Stomach (tissue), 4 donors: ENCODE measurements at regions not wholly inside any gene's neighbourhood (a gene's known extent, or its start where the extent isn't known, plus 50 kb on each side); places are given as distances from the start of the nearest gene placed in this dataset.

ENCODE experiments used
- CTCF ChIP-seq, 7 experiments: fragments of 450-650 bp in 4 of 7; fragments of 200-600 bp in 3 of 7; sonication (generic) in 3 of 7; IDR thresholded peaks; one replicate each; pipeline ENCODE4 v1.5.1; 2016 to 2019; ENCODE audit warnings: antibody characterized with exemption in 7 of 7, control low read depth in 2 of 7, mild to moderate bottlenecking in 1 of 7
- POLR2A ChIP-seq, 4 donors: fragments of 450-650 bp; IDR thresholded peaks; one replicate each; pipeline ENCODE4 v1.6.1; 2016; ENCODE audit warnings: antibody characterized with exemption in 4 of 4, control low read depth in 2 of 4, mild to moderate bottlenecking in 1 of 4, moderate library complexity in 1 of 4
- POLR2AphosphoS5 ChIP-seq, 3 donors: sonication (generic); formaldehyde crosslinking; IDR thresholded peaks; one replicate each; pipeline ENCODE4 v1.6.1; 2016; ENCODE audit warnings: antibody characterized with exemption in 3 of 3

- TF ChIP-seq CTCF (IDR thresholded peaks at IDR 0.05), result no peak
- TF ChIP-seq POLR2A (IDR thresholded peaks at IDR 0.05), result no peak
- TF ChIP-seq POLR2AphosphoS5 (IDR thresholded peaks at IDR 0.05), result no peak
These were observed 314.7 kb downstream of the HAPSTR1 start for GRCh38 chr16:9406038-9406712.
